Esophagus squamous epithelium (tissue), 5 donors: ENCODE measurements at regions not wholly inside any gene's neighbourhood (a gene's known extent, or its start where the extent isn't known, plus 50 kb on each side); places are given as distances from the start of the nearest gene placed in this dataset.
"Not testable (repeated sequence)": the region's sequence is repeated elsewhere in the genome, so short reads cannot be mapped to it uniquely, and the experiment has no call there.

ENCODE experiments used
- DNase-seq: peaks from one replicate; lab custom pipeline; 2025; lab: John Stamatoyannopoulos, UW
- H3K27ac ChIP-seq, 4 donors: fragments of 200-600 bp; sonication (generic); one replicate each; pipeline ENCODE4 v1.5.1; 2016 to 2019; ENCODE audit warnings: mild to moderate bottlenecking in 1 of 4
- H3K27me3 ChIP-seq, 4 donors: fragments of 200-600 bp; sonication (generic); 1 replicate in 3 of 4; 2 replicates in 1 of 4; pipeline versions ENCODE4 v1.5.1 to v1.6.0; 2017 to 2021; ENCODE audit warnings: antibody characterized with exemption in 1 of 4
- H3K36me3 ChIP-seq, 3 donors: fragments of 200-600 bp; sonication (generic); one replicate each; pipeline ENCODE4 v1.5.1; 2016 to 2019
- H3K4me1 ChIP-seq, 3 donors: fragments of 200-600 bp; sonication (generic); one replicate each; pipeline ENCODE4 v1.5.1; 2017 to 2019
- H3K4me3 ChIP-seq, 4 donors: fragments of 200-600 bp; sonication (generic); 1 replicate in 3 of 4; 2 replicates in 1 of 4; pipeline ENCODE4 v1.5.1; 2016 to 2019; ENCODE audit warnings: mild to moderate bottlenecking in 2 of 4, moderate library complexity in 1 of 4
- H3K9me3 ChIP-seq, 3 donors: fragments of 200-600 bp; sonication (generic); one replicate each; pipeline ENCODE4 v1.5.1; 2016 to 2019
- CTCF ChIP-seq, 6 experiments: fragments of 450-650 bp in 4 of 6; fragments of 200-600 bp in 2 of 6; sonication (generic) in 2 of 6; IDR thresholded peaks; one replicate each; pipeline ENCODE4 v1.5.1; 2016 to 2019; ENCODE audit warnings: antibody characterized with exemption in 6 of 6, mild to moderate bottlenecking in 4 of 6, moderate library complexity in 4 of 6
- POLR2A ChIP-seq, 4 donors: fragments of 450-650 bp; IDR thresholded peaks; one replicate each; pipeline ENCODE4 v1.6.1; 2017; ENCODE audit warnings: antibody characterized with exemption in 4 of 4, mild to moderate bottlenecking in 4 of 4, moderate library complexity in 3 of 4
- WGBS, 2 donors: methylation state at CpG; one replicate each; pipeline ENCODE4 v1.1.5; 2018; 5-methylcytosine and 5-hydroxymethylcytosine counted together
- intact Hi-C: fragments of 100-400 bp; cut with DNase I; formaldehyde crosslinking; loops from one replicate; pipeline ENCODE4 v1.15.0; 2022
- donor health status: DM: yes; HTN: yes; CAD: no.

GRCh38 chr1:193394336-193394735 is 207.9 kb upstream of the B3GALT2 start:
- 67 to 73% methylated on average over 1 of the region's 1 CpG for WGBS, 2 donors
- TF ChIP-seq CTCF (IDR thresholded peaks at IDR 0.05) (no peak), POLR2A (IDR thresholded peaks at IDR 0.05) (no peak)
- Histone ChIP-seq H3K4me1 (no peaks in the 10 kb centered on the region), H3K27ac (no peak overlapping the region), H3K9me3 (no peaks in the 10 kb centered on the region), H3K36me3 (no peaks in the 10 kb centered on the region), H3K4me3 (no peak overlapping the region), H3K27me3 (no peaks in the 10 kb centered on the region)
- DNase-seq, result no peak
- intact Hi-C loops, result no loop called here

GRCh38 chr1:193392686-193393085 is 206.3 kb upstream of the B3GALT2 start:
- H3K4me3 ChIP-seq, result no peak overlapping the region
- intact Hi-C loops, result no loop called here
- H3K27ac ChIP-seq, result no peak overlapping the region
- TF ChIP-seq POLR2A (IDR thresholded peaks at IDR 0.05), result no peak
- no peak for TF ChIP-seq CTCF (IDR thresholded peaks at IDR 0.05)
- DNase-seq, result no peak
- H3K9me3 ChIP-seq, result no peaks in the 10 kb centered on the region
- no peaks in the 10 kb centered on the region for H3K36me3 ChIP-seq
- 79 to 100% methylated on average over 1 of the region's 1 CpG for WGBS, 2 donors
- no peaks in the 10 kb centered on the region for H3K27me3 ChIP-seq
- H3K4me1 ChIP-seq, result no peaks in the 10 kb centered on the region

- no peak overlapping the region for H3K27ac ChIP-seq
- no peak for DNase-seq
- no peaks in the 10 kb centered on the region for H3K27me3 ChIP-seq
- intact Hi-C loops, result no loop called here
- TF ChIP-seq POLR2A (IDR thresholded peaks at IDR 0.05), result no peak
- no peak for TF ChIP-seq CTCF (IDR thresholded peaks at IDR 0.05)
- no peak overlapping the region for H3K4me3 ChIP-seq
- H3K36me3 ChIP-seq, result no peaks in the 10 kb centered on the region
- H3K9me3 ChIP-seq, result no peaks in the 10 kb centered on the region
- no peaks in the 10 kb centered on the region for H3K4me1 ChIP-seq
- 90 to 91% methylated on average over 4 of the region's 5 CpGs for WGBS, 2 donors
Observed at GRCh38 chr1:193388683-193389082, 202.3 kb upstream of the B3GALT2 start.

- 86 to 92% methylated on average over 4 of the region's 4 CpGs for WGBS, 2 donors
- DNase-seq, result no peak
- Histone ChIP-seq H3K27ac (no peak overlapping the region), H3K36me3 (no peaks in the 10 kb centered on the region), H3K9me3 (no peaks in the 10 kb centered on the region), H3K4me3 (no peak overlapping the region), H3K27me3 (no peaks in the 10 kb centered on the region), H3K4me1 (no peaks in the 10 kb centered on the region)
- intact Hi-C loops, result no loop called here
- TF ChIP-seq CTCF (IDR thresholded peaks at IDR 0.05), result no peak
- no peak for TF ChIP-seq POLR2A (IDR thresholded peaks at IDR 0.05)
Observed at GRCh38 chr1:193388165-193388564, 201.8 kb upstream of the B3GALT2 start.

GRCh38 chr1:193387406-193387805 is 201.0 kb upstream of the B3GALT2 start:
- no peak for DNase-seq
- no peaks in the 10 kb centered on the region for H3K9me3 ChIP-seq
- H3K4me3 ChIP-seq, result no peak overlapping the region
- TF ChIP-seq CTCF (IDR thresholded peaks at IDR 0.05) (no peak), POLR2A (IDR thresholded peaks at IDR 0.05) (no peak)
- intact Hi-C loops, result no loop called here
- no peaks in the 10 kb centered on the region for H3K36me3 ChIP-seq
- no peak overlapping the region for H3K27ac ChIP-seq
- no peaks in the 10 kb centered on the region for H3K4me1 ChIP-seq
- H3K27me3 ChIP-seq, result no peaks in the 10 kb centered on the region

- H3K27me3 ChIP-seq, H3K4me3 ChIP-seq, H3K4me1 ChIP-seq, H3K9me3 ChIP-seq, H3K27ac ChIP-seq, H3K36me3 ChIP-seq, intact Hi-C loops, DNase-seq: not testable (repeated sequence)
- WGBS, 2 donors, result 61 to 89% methylated on average over 2 of the region's 2 CpGs
Observed at GRCh38 chr1:193378451-193378850, 192.0 kb upstream of the B3GALT2 start.
